Naive B cell (primary cell): ENCODE measurements at regions not wholly inside any gene's neighbourhood (a gene's known extent, or its start where the extent isn't known, plus 50 kb on each side); places are given as distances from the start of the nearest gene placed in this dataset.
"Not testable (repeated sequence)": the region's sequence is repeated elsewhere in the genome, so short reads cannot be mapped to it uniquely, and the experiment has no call there.

ENCODE experiments used
- ATAC-seq, 2 donors: fragments of 150-1000 bp; cut with Tn5 transposase; 2 replicates each; pipeline ENCODE4 v1.10.0; 2021; ENCODE audit warnings: low read depth in 2 of 2, mild to moderate bottlenecking in 2 of 2, moderate library complexity in 2 of 2
- DNase-seq: peaks from one replicate; pipeline ENCODE4 v3.0.0; 2022
- H3K27ac Mint-ChIP-seq, 6 donors: one replicate each; pipeline ENCODE4 v1.8.0; 2020 to 2022; ENCODE audit warnings: mild to moderate bottlenecking in 6 of 6, mixed read lengths in 6 of 6, moderate library complexity in 5 of 6, inconsistent platforms in 2 of 6
- H3K27me3 Mint-ChIP-seq, 3 donors: one replicate each; pipeline ENCODE4 v1.8.0; 2021 to 2022; ENCODE audit warnings: mixed read lengths in 3 of 3, mild to moderate bottlenecking in 1 of 3
- H3K36me3 Mint-ChIP-seq, 2 donors: one replicate each; pipeline ENCODE4 v1.8.0; 2020 to 2022; ENCODE audit warnings: mixed read lengths in 2 of 2, inconsistent platforms in 1 of 2, mild to moderate bottlenecking in 1 of 2
- H3K4me1 Mint-ChIP-seq, 3 donors: one replicate each; pipeline ENCODE4 v1.8.0; 2020 to 2022; ENCODE audit warnings: mixed read lengths in 3 of 3, inconsistent platforms in 1 of 3, mild to moderate bottlenecking in 1 of 3, moderate library complexity in 1 of 3
- H3K4me3 Mint-ChIP-seq, 8 donors: one replicate each; pipeline ENCODE4 v1.8.0; 2020 to 2022; ENCODE audit warnings: mild to moderate bottlenecking in 8 of 8, mixed read lengths in 8 of 8, moderate library complexity in 8 of 8, inconsistent platforms in 2 of 8
- H3K9me3 Mint-ChIP-seq, 7 donors: one replicate each; pipeline ENCODE4 v1.8.0; 2020 to 2022; ENCODE audit warnings: mixed read lengths in 7 of 7, mild to moderate bottlenecking in 5 of 7, inconsistent platforms in 2 of 7, moderate library complexity in 1 of 7

GRCh38 chr5:74390822-74391221 lies 249.7 kb downstream of the ENC1 start:
- peaks cover 0 to 6% (median 2%) of the 10 kb centered on the region in 3 donors for H3K4me1 Mint-ChIP-seq
- DNase-seq (no peak), ATAC-seq (no peak)
- H3K4me3 Mint-ChIP-seq = no peak overlapping the region
- H3K36me3 Mint-ChIP-seq = no peaks in the 10 kb centered on the region
- peaks cover 0 to 3% (median 0%) of the 10 kb centered on the region in 7 donors for H3K9me3 Mint-ChIP-seq
- peaks cover 0 to 10% (median under 1%) of the 10 kb centered on the region in 3 donors for H3K27me3 Mint-ChIP-seq
- H3K27ac Mint-ChIP-seq = no peak overlapping the region

- Mint-ChIP-seq H3K36me3 (no peaks in the 10 kb centered on the region), H3K27me3 (peaks cover 0 to 10% (median 6%) of the 10 kb centered on the region in 3 donors), H3K4me1 (peaks cover 0 to 4% (median 2%) of the 10 kb centered on the region in 3 donors), H3K4me3 (no peak overlapping the region), H3K27ac (peak overlapping the region in 1 of 6 donors; percentile 6), H3K9me3 (peaks cover 0 to 3% (median 0%) of the 10 kb centered on the region in 7 donors)
- ATAC-seq (no peak), DNase-seq (no peak)
Observed at GRCh38 chr5:74390306-74390637, 250.3 kb downstream of the ENC1 start.

DNA sequence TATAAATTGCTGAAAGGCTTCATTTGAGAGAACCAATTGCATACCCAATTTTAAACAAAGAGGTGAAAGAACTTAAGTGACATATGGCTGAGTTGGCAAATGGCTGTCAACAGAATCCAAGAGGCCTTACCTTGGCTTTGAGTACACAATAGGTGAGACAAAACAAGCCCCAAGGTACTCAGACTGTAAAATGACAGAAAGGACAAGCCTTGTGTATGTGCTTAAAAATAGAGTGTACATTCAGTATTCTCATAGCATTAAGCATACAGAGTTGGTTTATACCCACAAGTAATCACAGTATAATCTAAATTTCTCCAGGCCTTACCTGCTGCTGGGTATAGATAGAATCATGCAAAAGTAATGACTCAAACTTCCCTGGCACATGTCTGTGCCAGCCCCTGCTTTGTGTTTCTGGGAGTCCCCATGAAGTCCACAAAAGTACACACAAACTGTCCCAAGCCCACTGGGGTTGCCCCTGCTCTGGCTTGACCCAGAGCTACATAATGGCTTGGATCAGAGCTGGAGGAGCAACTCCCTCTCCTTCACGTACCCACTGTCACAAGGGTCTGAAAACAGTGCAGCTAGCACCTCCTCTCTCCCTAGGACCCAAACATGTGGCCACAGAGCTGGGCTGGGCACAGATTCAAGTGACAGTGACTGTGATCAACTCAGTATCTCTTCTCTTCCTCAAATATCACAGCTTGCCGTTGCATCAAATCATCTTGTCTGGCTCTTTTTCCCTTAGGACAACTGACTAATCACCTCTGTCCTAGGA lies 250.8 kb downstream of the ENC1 start:
- H3K27me3 Mint-ChIP-seq = peaks cover 0 to 11% (median 10%) of the 10 kb centered on the region in 3 donors
- no peak for ATAC-seq
- H3K4me3 Mint-ChIP-seq = no peak overlapping the region
- H3K36me3 Mint-ChIP-seq = no peaks in the 10 kb centered on the region
- peaks cover 0 to 2% (median 0%) of the 10 kb centered on the region in 3 donors for H3K4me1 Mint-ChIP-seq
- DNase-seq = no peak
- H3K27ac Mint-ChIP-seq = peak overlapping the region in 1 of 6 donors; percentile 6
- H3K9me3 Mint-ChIP-seq = peaks cover 0 to 3% (median 0%) of the 10 kb centered on the region in 7 donors

GRCh38 chr5:74388411-74388810 lies 252.1 kb downstream of the ENC1 start:
- H3K27ac Mint-ChIP-seq, H3K4me3 Mint-ChIP-seq, H3K36me3 Mint-ChIP-seq, H3K4me1 Mint-ChIP-seq, DNase-seq, H3K9me3 Mint-ChIP-seq, ATAC-seq: not testable (repeated sequence)
- peaks cover 4 to 23% (median 16%) of the 10 kb centered on the region in 3 donors for H3K27me3 Mint-ChIP-seq

- no peak overlapping the region for H3K27ac Mint-ChIP-seq
- peaks cover 0 to 3% (median 0%) of the 10 kb centered on the region in 7 donors for H3K9me3 Mint-ChIP-seq
- H3K4me3 Mint-ChIP-seq = no peak overlapping the region
- no peaks in the 10 kb centered on the region for H3K36me3 Mint-ChIP-seq
- no peaks in the 10 kb centered on the region for H3K4me1 Mint-ChIP-seq
- DNase-seq = no peak
- no peak for ATAC-seq
- peaks cover 4 to 24% (median 16%) of the 10 kb centered on the region in 3 donors for H3K27me3 Mint-ChIP-seq
Observed at GRCh38 chr5:74386571-74387334, 253.8 kb downstream of the ENC1 start.

DNA sequence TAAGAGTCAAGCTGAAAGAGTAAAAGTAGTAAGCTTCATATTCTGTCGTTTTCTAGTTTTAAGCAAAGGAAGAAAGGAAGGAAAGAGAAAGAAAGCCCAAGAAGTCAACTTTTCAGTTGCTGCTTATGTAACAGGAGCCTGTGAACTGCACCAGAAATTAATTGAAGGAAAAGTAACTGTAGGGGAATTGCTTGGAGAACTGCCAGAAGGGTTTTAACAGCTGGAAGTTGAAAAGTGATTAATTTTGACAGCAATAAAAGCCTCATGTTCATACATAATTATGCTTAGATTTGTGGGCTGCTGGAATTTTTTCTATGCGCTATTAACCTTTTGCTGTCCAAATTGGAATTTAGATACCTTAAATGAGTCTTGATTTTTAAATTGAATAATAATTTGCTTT lies 255.7 kb downstream of the ENC1 start:
- Mint-ChIP-seq H3K4me1 (no peaks in the 10 kb centered on the region), H3K4me3 (no peak overlapping the region), H3K9me3 (peaks cover 0 to 3% (median 0%) of the 10 kb centered on the region in 7 donors), H3K27ac (no peak overlapping the region), H3K27me3 (peaks cover 7 to 28% (median 16%) of the 10 kb centered on the region in 3 donors), H3K36me3 (no peaks in the 10 kb centered on the region)
- ATAC-seq (no peak), DNase-seq (no peak)

- no peak for DNase-seq
- Mint-ChIP-seq H3K27me3 (peaks cover 10 to 34% (median 15%) of the 10 kb centered on the region in 3 donors), H3K9me3 (peaks cover 0 to 3% (median 0%) of the 10 kb centered on the region in 7 donors), H3K4me3 (no peak overlapping the region), H3K36me3 (no peaks in the 10 kb centered on the region), H3K4me1 (no peaks in the 10 kb centered on the region), H3K27ac (no peak overlapping the region)
- ATAC-seq = no peak
Observed at GRCh38 chr5:74382987-74383593, 257.4 kb downstream of the ENC1 start.

DNA sequence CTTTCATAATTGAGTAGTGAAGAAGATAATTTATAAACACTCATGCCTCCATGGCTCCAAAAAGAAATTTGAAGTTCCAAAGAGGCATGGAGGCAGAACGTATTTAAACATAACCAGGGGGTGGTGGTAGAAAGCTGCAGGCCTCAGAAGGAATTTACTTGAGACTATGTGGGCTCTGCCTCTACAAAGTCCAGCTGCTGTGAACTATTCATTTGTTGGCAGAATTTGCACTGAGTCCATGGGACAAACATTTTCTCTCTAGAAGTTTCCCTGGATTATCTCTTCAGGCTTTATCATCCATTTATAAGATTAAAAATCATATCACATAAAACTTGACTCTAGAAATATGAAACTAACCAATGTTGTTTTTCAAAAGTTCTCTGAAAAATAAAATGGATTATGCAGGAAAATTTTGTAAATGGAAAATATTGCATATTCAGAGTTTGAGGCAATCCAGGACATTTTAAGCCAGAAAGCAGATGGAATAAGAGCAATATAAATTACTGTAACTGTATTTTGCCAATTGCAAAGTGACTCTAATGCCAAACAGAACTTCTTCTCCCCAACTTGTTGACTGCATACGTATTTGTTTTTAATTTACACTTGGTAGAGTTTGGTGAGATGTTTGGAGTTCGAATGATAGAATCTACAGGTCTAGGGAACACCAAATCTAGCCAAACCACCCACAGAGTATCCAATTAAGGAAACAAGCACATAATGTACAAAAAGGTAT lies 258.2 kb downstream of the ENC1 start:
- DNase-seq = no peak
- H3K4me3 Mint-ChIP-seq = no peak overlapping the region
- no peaks in the 10 kb centered on the region for H3K4me1 Mint-ChIP-seq
- H3K27me3 Mint-ChIP-seq = peaks cover 9 to 34% (median 17%) of the 10 kb centered on the region in 3 donors
- no peaks in the 10 kb centered on the region for H3K36me3 Mint-ChIP-seq
- peaks cover 0 to 2% (median 0%) of the 10 kb centered on the region in 7 donors for H3K9me3 Mint-ChIP-seq
- no peak for ATAC-seq
- no peak overlapping the region for H3K27ac Mint-ChIP-seq

DNA sequence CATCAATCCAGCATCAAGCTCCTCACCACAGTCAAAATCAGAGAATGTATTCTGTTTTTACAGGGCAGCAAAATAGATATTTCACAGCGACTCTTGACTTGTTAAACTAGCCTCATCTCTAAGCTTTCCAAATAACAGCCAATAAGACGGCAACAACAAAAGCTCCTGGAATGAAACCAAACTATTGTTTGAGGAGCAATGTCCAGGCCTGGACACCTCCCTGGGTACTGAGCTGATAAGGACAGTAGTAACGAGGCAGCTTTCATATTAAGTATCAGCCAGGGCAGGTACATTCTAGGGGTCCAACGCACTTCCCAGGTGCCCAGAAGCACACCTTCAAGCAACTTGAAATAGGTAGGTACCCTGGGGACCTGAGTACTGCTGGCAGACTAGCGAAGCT lies 260.3 kb downstream of the ENC1 start:
- DNase-seq (no peak), ATAC-seq (no peak)
- peaks cover 6 to 28% (median 17%) of the 10 kb centered on the region in 3 donors for H3K27me3 Mint-ChIP-seq
- no peak overlapping the region for H3K27ac Mint-ChIP-seq
- no peaks in the 10 kb centered on the region for H3K36me3 Mint-ChIP-seq
- H3K4me1 Mint-ChIP-seq = no peaks in the 10 kb centered on the region
- H3K9me3 Mint-ChIP-seq = peaks cover 0 to 5% (median 0%) of the 10 kb centered on the region in 7 donors
- no peak overlapping the region for H3K4me3 Mint-ChIP-seq

- no peaks in the 10 kb centered on the region for H3K36me3 Mint-ChIP-seq
- H3K27me3 Mint-ChIP-seq = peaks cover 0 to 13% (median 12%) of the 10 kb centered on the region in 3 donors
- no peak overlapping the region for H3K27ac Mint-ChIP-seq
- no peak overlapping the region for H3K4me3 Mint-ChIP-seq
- no peak for ATAC-seq
- no peak for DNase-seq
- H3K9me3 Mint-ChIP-seq = peaks cover 0 to 5% (median 0%) of the 10 kb centered on the region in 7 donors
- no peaks in the 10 kb centered on the region for H3K4me1 Mint-ChIP-seq
Observed at GRCh38 chr5:74378464-74378863, 262.1 kb downstream of the ENC1 start.

GRCh38 chr5:74376187-74376586 lies 264.3 kb downstream of the ENC1 start:
- no peak overlapping the region for H3K4me3 Mint-ChIP-seq
- ATAC-seq (no peak), DNase-seq (no peak)
- no peaks in the 10 kb centered on the region for H3K36me3 Mint-ChIP-seq
- H3K27ac Mint-ChIP-seq = no peak overlapping the region
- H3K9me3 Mint-ChIP-seq = peaks cover 0 to 5% (median 0%) of the 10 kb centered on the region in 7 donors
- no peaks in the 10 kb centered on the region for H3K4me1 Mint-ChIP-seq
- H3K27me3 Mint-ChIP-seq = peaks cover 0 to 13% (median 10%) of the 10 kb centered on the region in 3 donors

GRCh38 chr5:74375271-74375670 lies 265.3 kb downstream of the ENC1 start:
- no peak overlapping the region for H3K27ac Mint-ChIP-seq
- peaks cover 0 to 5% (median 0%) of the 10 kb centered on the region in 7 donors for H3K9me3 Mint-ChIP-seq
- ATAC-seq (no peak), DNase-seq (no peak)
- H3K4me1 Mint-ChIP-seq = no peaks in the 10 kb centered on the region
- H3K4me3 Mint-ChIP-seq = no peak overlapping the region
- peaks cover 0 to 13% (median 10%) of the 10 kb centered on the region in 3 donors for H3K27me3 Mint-ChIP-seq
- no peaks in the 10 kb centered on the region for H3K36me3 Mint-ChIP-seq

DNA sequence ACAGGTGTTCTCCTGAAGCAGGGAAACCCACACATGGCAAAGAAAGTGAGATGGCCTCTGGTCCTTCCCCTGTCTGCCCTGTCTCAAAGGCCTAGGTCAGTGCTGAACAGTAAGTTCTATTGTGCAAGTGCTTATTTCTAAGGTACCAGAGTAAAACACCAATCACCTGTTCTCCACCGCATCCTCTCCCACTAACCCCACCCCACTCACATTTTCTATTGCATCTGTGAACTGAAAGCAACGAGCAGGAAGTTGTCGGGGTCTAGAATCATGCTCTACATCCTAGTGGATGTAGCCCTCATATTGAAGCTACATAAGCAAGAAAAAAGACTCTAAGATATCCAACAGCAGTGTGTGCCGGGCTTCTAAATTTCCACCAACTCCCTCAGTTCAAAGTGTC lies 265.9 kb downstream of the ENC1 start:
- Mint-ChIP-seq H3K27ac (no peak overlapping the region), H3K9me3 (peaks cover 0 to 5% (median 0%) of the 10 kb centered on the region in 7 donors), H3K27me3 (peaks cover 0 to 8% (median 5%) of the 10 kb centered on the region in 3 donors), H3K4me1 (no peaks in the 10 kb centered on the region), H3K36me3 (no peaks in the 10 kb centered on the region), H3K4me3 (no peak overlapping the region)
- no peak for ATAC-seq
- DNase-seq = no peak
